Ramos (cell line): ENCODE measurements at regions not wholly inside any gene's neighbourhood (a gene's known extent, or its start where the extent isn't known, plus 50 kb on each side); places are given as distances from the start of the nearest gene placed in this dataset.
"Not testable (repeated sequence)": the region's sequence is repeated elsewhere in the genome, so short reads cannot be mapped to it uniquely, and the experiment has no call there.

Experiments
- in situ Hi-C: fragments of 300-500 bp; cut with MboI; formaldehyde crosslinking; loops from one replicate; pipeline ENCODE4 v1.14.3; 2022; ENCODE audit warnings: low sequenced_read_pairs; ENCODE audit not compliant: unreplicated experiment

DNA sequence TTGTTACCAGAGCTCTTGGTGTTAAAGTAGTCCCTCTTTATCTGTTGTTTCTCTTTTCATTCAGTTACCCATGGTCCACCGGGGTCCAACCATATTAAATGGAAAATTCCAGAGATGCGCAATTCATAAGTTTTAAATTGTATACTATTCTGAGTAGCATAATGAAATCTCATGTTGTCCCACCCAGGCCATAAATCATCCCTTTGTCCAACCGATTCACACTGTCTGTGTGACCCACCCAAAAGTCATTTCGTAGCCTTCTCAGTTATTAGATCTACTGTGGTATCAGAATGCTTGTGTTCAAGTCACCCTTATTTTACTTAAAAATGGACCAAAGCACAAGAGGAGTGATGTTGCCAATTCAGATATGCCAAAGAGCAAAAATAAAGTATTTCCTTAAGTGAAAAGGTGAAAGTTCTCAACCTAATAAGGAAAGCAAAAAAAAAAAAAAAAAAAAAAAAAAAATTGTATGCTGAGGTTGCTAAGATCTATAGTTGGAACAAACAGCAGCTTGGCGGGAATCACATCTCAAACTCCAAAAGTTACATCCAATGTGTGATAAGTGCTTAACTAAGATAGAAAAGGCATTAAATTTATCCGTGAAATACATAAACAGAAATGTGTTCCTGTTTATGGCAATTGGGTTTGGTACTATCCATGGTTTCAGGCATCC, 106.8 kb upstream of the GPBP1 start:
- in situ Hi-C loops, result no loop called here

DNA sequence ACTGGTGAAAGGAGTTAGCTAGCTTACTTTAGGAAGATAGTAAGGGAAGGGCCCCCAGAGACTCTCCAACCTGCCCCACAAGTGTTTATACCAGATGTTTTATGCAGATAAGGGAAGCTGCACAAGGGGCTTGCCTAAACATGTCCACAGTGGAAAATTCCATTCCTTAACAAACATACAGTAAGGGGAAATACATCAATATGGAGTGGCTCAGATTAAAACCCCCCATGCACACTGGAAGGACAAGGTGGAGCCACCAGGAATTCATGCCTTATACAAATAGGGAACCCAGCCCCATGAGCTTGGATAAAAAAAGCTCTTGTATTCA, 106.3 kb upstream of the GPBP1 start:
- in situ Hi-C loops, result no loop called here

DNA sequence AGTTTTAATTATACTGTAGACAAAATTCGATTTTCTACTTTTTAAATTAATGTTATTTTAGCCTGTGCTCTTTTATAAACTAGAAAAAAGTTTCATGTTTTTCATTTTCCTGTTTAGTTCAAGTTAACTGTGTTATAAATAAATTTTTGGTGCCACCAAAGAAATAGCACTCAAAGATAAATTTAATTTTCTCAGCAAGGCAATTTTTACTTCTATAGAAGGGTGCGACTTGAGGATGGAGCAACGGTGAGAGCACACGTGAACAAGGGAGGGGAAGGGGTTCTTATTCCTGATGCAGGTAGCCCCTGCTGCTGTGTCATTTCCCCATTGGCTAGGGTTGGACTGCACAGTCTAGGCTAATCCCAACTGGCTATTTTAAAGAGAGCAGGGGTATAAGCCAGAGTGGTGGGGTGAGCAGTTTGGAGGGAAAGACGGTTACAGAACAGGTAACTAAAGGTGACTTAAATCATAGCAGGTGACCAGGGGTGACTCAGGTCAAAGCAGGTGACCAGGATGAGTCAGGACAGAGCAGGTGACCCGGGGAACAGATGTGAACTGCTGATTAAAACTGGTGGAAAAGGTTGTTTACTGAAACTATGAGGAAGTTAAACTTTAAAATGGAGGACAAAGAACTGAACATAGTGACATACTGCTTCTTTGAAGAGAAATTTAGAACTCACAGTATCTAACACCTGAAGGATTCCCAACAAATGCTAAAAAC, 104.6 kb upstream of the GPBP1 start:
- in situ Hi-C loops, result no loop called here

DNA sequence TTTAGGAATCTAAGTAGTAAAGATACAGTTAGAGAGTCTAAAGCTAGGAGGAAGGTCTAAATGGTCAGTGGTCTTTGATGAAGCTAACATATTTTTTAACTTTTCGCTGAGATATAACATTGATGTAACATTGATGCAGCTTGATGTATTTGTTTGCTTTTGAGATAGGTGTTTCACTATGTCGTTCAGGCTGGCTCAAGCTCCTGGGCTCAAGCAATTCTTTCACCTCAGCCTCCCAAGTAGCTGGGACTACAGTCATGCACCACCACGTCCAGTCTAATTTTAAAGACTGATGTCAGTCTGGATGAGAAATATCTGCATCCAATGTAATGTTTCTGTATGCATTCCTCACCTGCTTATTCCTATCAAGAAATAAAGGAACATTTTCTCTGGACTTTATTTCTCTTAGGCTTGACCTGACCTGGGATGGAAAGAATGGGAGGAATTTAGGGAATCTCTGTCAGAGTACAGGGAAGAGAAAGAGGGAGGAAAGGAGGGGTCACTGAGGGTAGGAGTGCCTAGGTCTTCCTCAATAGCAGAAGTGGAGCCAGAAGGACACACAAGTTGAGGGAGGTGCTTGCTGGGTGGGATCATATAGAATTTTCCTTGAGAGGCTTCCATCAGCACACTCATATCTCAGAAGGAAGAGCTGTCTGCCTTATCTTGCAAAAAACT, 101.5 kb upstream of the GPBP1 start:
- in situ Hi-C loops, result no loop called here

DNA sequence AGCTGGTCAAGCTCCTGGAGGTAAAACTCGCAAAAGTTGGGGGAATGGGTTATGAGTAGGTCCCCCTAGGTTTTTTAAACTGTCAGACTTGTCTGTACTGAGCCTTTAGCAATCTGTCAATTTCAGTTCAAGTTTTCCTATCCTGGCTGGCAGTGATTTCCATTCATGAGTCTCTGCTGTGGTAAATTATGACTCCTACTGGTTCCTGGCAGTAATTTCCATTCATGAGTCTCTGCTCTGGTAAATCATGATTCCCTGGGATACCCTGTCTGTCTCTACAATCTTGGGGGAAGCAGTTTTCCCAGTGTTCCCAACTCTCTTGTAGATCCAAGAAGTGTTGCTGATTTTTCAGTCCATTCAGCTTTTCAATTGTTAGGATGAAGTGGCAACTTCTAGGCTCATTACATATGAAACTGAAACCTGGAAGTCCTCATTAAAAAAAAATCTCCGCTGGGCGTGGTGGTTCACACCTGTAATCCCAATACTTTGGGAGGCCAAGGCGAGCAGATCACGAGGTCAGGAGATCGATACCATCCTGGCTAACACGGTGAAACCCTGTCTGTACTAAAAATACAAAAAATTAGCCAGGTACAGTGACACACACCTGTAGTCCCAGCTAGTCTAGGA, 91.3 kb upstream of the GPBP1 start:
- in situ Hi-C loops, result no loop called here

DNA sequence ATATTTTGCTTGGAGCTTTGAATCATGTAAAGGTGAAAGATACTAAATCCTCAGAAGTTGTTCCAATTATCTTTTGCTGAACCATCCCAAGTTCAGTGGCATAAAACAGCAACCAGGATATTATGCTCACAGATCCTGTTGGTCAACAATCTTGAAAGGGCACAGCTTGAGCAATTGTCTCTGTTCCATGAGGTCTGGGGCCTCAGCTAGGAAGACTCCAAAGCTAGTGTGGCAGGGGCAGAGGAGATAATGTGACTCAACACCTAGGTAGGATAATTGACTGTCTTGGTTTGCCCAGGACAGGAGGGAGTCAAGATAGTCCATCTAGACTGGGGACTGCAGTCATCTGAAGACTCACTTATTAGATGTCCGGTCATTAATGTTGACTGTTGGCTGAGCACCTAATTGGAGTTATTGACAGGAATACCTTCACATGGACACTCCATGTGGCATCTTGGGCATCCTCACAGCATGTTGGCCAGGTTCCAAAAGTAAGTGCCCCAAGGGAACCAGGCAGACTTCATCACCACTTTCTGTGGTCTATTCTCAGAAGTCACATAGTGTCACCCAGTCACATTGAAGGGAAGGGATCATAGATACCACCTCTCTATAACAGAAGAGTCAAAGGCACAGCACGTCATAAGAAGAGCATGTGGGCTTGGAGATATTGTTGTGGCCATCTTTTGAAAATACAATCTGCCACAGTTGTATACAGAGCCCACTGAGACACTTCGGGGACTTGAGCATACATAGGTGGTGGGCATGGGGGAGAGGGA, 88.4 kb upstream of the GPBP1 start:
- in situ Hi-C loops, result no loop called here

DNA sequence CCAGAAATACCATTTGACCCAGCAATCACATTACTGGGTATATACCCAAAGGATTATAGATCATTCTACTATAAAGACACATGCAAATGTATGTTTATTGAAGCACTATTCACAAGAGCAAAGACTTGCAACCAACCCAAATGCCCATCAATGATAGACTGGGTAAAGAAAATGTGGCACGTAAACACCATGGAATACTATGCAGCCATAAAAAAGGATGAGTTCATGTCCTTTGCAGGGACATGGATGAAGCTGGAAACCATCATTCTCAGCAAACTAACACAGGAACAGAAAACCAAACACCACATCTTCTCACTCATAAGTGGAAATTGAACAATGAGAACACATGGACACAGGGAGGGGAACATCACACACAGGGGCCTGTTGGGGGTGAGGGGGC, 85.9 kb upstream of the GPBP1 start:
- in situ Hi-C loops, result not testable (repeated sequence)

DNA sequence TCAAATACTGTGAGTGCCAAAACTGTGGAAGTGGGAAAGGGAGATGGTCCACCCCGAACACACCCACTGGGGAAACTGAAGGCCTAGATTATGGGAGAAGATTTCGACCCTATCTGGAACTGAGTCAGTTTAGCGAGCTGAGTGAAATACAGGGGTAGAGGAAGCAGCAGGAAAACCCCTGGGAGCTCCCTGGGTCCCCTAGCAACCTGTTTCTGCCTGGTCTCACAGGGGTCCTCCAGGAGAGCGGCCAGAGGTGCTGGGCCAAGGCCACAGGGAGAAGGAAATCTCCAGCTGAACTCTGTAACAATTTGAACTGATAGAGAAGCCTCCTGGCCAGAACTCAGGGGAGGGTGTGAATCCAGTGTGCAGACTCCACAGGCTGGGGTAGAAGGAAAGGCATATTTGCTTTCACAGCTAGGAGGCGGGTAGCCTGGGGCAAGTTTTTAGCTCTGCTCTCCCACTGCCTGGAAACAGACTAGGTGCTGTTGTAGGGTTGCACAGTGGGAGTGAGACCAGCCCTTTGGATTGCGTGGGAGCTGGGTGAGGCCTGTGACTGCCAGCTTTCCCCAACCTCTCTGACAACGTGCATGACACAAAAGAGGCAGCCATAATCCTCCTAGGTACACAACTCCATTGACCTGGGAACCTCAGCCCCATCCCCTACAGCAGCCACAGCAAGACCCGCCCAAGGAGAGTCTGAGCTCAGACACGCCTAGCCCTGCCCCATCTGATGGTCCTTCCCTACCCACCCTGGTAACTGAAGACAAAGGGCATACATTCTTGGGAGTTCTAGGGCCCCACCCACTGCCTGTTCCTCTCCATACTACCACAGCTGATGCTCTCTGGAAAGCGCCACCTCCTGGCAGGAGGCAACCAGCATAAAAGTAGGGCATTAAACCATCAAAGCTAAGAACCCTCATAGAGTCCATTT, 78.8 kb upstream of the GPBP1 start:
- in situ Hi-C loops, result no loop called here

DNA sequence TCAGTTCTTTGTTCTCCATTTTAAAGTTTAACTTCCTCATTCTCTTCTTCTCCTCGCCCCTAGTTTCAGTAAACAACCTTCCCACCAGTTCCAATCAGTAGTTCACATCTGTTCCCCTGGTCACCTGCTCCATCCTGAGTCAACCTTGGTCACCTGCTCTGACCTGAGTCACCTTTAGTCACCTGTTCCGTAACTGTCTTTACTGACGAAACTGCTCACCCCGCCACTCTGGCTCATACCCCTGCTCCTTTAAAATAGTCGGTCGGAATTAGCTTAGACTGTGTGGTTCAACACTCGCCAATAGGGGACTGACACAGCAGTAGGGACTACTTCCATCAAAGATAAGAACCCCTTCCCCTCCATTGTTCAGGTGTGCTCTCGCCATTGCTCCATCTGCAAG, 76.3 kb upstream of the GPBP1 start:
- in situ Hi-C loops, result no loop called here

DNA sequence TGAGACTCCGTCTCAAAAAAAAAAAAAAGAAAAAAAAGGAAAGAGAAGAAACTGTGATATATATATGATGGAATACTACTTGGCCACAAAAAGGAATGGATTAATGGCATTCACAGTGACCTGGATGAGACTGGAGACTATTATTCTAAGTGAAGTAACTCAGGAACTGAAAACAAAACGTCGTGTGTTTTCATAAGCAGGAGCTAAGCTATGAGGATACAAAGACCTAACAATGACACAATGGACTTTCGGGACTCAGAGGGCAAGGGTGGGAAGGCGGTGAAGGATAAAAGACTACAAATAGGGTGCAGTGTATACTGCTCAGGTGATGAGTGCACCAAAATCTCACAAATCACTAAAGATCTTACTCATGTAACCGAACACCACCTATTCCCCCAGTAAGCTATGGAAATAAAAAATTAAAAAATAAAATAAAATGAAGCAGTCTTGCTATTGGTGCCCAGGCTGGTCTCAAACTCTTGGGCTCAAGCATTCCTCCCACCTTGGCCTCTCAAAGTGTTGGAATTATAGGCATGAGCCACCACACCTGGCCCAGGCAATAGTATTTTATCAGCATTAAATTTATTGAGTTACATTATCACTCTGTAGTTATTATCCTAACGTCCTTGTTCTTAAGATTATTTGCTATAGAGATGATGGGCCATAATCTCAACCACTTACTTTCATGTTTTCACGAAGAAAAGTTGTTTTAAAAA, 71.5 kb upstream of the GPBP1 start:
- in situ Hi-C loops, result loop anchor here (25.0 kb wide), 1 partner anchor 840 kb away; no protein-coding TSS in a partner anchor

DNA sequence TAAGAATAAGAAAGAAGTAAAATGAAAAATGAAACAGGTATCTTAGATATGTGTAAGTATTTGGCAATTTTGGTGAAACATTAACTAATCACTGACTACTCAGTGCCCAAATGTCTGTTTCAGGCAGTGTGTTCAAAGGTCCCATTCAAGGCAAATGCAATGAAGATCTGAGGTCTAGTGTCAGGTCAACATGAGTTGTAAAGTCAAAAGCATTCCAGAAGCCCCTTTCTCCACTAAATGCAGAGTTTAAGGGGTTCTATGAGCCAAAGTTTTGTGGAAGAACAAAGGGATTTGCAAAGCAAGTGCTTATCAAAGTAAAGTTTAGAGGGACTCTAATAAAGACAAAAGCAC, 71.0 kb upstream of the GPBP1 start:
- in situ Hi-C loops, result loop anchor here (25.0 kb wide), 1 partner anchor 841 kb away; no protein-coding TSS in a partner anchor

DNA sequence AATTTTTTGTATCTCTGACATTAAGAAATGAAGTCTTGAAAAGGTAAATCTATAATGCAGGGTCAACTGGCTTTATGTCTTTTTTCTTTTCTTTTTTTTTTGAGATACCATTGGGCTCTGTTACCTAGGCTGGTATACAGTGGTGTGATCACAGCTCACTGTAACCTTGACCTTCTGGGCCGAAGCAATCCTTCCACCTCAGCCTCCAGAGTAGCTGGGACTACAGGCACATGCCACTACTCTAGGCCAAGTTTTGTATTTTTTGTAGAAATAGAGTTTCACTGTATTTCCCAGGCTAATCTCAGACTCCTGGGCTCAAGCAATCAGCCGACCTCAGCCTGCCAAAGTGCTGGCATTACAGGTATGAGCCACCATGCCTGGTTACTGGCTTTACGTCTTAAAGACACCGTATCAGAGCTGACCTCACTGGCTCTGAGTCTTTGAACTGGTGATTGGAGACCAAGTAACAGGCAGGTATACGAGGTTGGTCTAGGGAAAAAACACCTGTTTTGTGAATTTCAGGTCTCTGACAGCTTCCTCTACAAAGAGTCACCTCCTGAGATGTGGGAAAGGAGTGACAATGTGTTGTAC, 70.4 kb upstream of the GPBP1 start:
- in situ Hi-C loops, result loop anchor here (25.0 kb wide), 1 partner anchor 841 kb away; no protein-coding TSS in a partner anchor

DNA sequence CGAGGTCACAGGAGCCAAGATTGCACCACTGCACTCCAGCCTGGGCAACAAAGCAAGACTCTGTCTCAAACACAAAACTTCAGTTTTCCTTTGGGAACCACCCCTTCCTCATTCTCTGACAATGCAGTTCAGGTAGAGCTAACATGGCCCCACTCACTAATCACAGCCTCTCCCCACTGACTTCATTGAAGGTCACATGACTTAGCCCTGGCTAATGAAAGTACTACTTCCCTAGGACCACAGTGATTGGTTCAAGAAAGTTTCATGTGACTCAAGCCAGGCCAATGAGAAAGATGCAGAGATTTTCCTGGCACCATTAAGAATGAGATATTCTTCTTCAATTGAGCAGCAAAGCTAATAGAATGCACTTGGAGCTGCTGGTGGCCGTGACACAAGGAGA, 67.2 kb upstream of the GPBP1 start:
- in situ Hi-C loops, result loop anchor here (25.0 kb wide), 1 partner anchor 844 kb away; no protein-coding TSS in a partner anchor

DNA sequence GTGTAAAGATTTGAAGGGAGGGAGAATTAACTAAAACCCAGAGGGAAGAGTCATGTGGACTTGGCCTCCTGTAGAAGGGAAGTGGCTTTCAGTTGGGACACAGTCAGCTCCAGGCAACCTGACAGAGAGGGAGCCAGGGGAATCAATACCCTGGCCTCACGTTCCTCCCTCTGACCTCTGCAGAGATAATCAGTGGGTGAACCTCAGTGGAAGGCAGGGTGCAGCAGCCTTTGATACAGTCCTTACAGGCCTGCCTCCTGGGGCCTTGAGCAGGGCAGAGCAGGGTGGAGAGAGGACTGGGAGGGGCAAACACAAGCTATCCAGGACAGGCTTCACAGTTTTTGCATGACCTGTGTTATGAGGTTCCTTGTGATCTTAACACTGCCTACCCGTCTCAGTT, 61.9 kb upstream of the GPBP1 start:
- in situ Hi-C loops, result loop anchor here (25.0 kb wide), 1 partner anchor 850 kb away; no protein-coding TSS in a partner anchor

DNA sequence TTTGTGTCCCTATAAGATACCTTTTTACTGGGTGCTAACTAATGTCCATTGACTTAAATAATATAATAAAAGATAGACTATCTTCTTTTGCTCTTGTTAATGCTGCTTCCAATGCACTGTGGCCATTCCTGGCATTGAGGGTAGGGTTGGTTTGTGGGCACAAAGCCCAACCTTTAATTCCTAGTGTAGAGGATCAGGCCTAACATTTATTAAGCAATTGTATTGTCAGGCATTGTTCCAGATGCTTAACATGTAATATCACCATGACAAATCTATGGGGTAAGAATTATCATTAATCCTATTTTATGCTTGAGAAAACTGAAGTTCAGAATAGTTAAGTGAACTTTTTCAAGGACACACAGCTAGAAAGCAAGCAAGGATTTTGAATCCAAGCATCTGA, 60.4 kb upstream of the GPBP1 start:
- in situ Hi-C loops, result loop anchor here (25.0 kb wide), 1 partner anchor 851 kb away; no protein-coding TSS in a partner anchor

DNA sequence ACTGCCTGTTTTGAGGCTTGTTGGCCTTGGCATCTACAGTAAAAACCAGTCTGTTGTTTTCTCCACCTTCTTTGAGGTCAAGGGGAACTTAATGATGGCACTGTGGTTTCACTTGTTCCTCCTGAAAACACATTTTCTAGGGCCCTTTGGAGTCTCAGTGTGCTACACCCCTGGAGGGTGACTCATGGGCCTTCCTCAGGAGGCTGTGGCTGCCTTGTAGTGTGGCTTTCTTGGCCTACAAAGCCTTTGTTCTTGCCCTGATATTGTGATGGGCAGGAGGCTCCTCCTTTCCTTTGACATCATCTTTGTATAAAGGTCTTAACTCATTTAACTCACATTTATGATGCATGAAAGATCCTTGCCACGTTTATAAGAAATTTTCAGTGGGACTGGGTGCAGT, 56.3 kb upstream of the GPBP1 start:
- in situ Hi-C loops, result loop anchor here (25.0 kb wide), 1 partner anchor 855 kb away; no protein-coding TSS in a partner anchor

DNA sequence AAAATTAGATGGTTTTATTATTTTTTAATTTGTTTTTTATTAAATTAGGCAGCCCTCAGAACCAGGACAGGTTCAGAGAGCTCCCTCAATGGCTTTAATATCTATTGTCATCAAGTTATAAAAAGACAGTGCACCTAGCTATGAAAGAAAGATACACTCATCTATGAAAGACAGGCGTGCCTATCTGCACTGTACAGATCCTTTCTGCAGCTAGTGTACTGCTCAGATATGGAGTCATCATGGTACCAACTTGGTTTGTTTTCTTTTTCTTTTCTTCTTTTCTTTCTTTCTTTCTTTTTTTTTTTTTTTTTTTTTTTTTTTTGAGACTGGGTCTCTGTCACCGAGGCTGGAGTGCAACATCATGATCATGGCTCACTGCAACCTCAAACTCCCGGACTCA, 54.8 kb upstream of the GPBP1 start:
- in situ Hi-C loops, result loop anchor here (25.0 kb wide), 1 partner anchor 857 kb away; no protein-coding TSS in a partner anchor

DNA sequence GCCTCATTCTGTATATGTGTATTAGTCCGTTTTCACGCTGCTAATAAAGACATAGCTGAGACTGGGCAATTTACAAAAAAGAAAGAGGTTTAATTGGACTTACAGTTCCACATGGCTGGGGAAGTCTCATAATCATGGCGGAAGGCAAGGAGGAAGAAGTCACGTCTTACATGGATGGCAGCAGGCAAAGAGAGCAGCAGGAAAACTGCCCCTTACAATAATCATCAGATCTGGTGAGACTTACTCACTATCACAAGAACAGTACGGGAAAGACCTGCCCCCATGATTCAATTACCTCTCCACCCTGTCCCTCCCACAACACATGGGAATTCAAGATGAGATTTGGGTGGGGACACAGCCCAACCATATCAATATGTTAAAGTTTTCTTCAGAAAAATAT, 49.8 kb upstream of the GPBP1 start:
- in situ Hi-C loops, result loop anchor here (25.0 kb wide), 1 partner anchor 862 kb away; no protein-coding TSS in a partner anchor
